H9 (cell line): ENCODE measurements at regions not wholly inside any gene's neighbourhood (a gene's known extent, or its start where the extent isn't known, plus 50 kb on each side); places are given as distances from the start of the nearest gene placed in this dataset.

ENCODE experiments used
- DNase-seq: peaks from one replicate; pipeline ENCODE4 v3.0.0-alpha.2; 2017
- H2AFZ ChIP-seq: one replicate; pipeline ENCODE4 v1.6.1; 2013; ENCODE audit warnings: mild to moderate bottlenecking, low read length, control low read depth, moderate library complexity
- H2AK5ac ChIP-seq: 2 replicates; pipeline ENCODE4 v1.6.1; 2013; ENCODE audit warnings: low read length, control low read depth, mixed read lengths; ENCODE audit not compliant: insufficient read length
- H2BK120ac ChIP-seq: one replicate; pipeline ENCODE4 v1.6.1; 2013; ENCODE audit warnings: low read depth, mild to moderate bottlenecking, low read length, control low read depth, inconsistent platforms; ENCODE audit not compliant: poor library complexity, severe bottlenecking
- H2BK12ac ChIP-seq: 2 replicates; pipeline ENCODE4 v1.6.1; 2013; ENCODE audit warnings: low read length, control low read depth, mixed read lengths, low read depth; ENCODE audit not compliant: insufficient read length
- H2BK15ac ChIP-seq: 2 replicates; pipeline ENCODE4 v1.6.1; 2013; ENCODE audit warnings: low read depth, low read length, control low read depth
- H2BK20ac ChIP-seq: one replicate; pipeline ENCODE4 v1.6.1; 2013; ENCODE audit warnings: low read depth, mild to moderate bottlenecking, low read length, control low read depth, inconsistent platforms; ENCODE audit not compliant: poor library complexity, severe bottlenecking
- H2BK5ac ChIP-seq: 2 replicates; pipeline ENCODE4 v1.6.1; 2013; ENCODE audit warnings: low read length, control low read depth, mixed read lengths; ENCODE audit not compliant: insufficient read length
- H3K14ac ChIP-seq: 2 replicates; pipeline ENCODE4 v1.6.1; 2013; ENCODE audit warnings: low read length, control low read depth; ENCODE audit not compliant: insufficient read depth
- H3K18ac ChIP-seq: 2 replicates; pipeline ENCODE4 v1.6.1; 2013; ENCODE audit warnings: low read depth, mild to moderate bottlenecking, mixed read lengths, low read length, control low read depth; ENCODE audit not compliant: insufficient read length
- H3K23ac ChIP-seq: 2 replicates; pipeline ENCODE4 v1.6.1; 2013; ENCODE audit warnings: low read length, control low read depth, mixed read lengths, low read depth; ENCODE audit not compliant: insufficient read length
- H3K23me2 ChIP-seq: 2 replicates; pipeline ENCODE4 v1.6.1; 2013; ENCODE audit warnings: low read depth, mild to moderate bottlenecking, mixed read lengths, low read length, control low read depth; ENCODE audit not compliant: insufficient read length, poor library complexity, severe bottlenecking
- H3K27ac ChIP-seq: 2 replicates; pipeline ENCODE4 v1.5.1; 2013; ENCODE audit warnings: low read length, control low read depth, mixed read lengths, low read depth; ENCODE audit not compliant: insufficient read length
- H3K27me3 ChIP-seq: 2 replicates; pipeline ENCODE4 v1.6.1; 2013; ENCODE audit warnings: low read length, control low read depth, inconsistent platforms; ENCODE audit not compliant: insufficient read depth
- H3K4ac ChIP-seq: 2 replicates; pipeline ENCODE4 v1.6.1; 2013; ENCODE audit warnings: low read depth, mild to moderate bottlenecking, control low read depth, inconsistent platforms, low read length, moderate library complexity
- H3K4me1 ChIP-seq: 2 replicates; pipeline ENCODE4 v1.6.1; 2013; ENCODE audit warnings: low read length, control low read depth, inconsistent platforms; ENCODE audit not compliant: insufficient read depth
- H3K4me2 ChIP-seq: 2 replicates; pipeline ENCODE4 v1.6.1; 2013; ENCODE audit warnings: low read length, control low read depth, mixed read lengths; ENCODE audit not compliant: insufficient read length, insufficient read depth
- H3K56ac ChIP-seq: 2 replicates; pipeline ENCODE4 v1.6.1; 2013; ENCODE audit warnings: low read depth, mild to moderate bottlenecking, mixed read lengths, low read length, control low read depth; ENCODE audit not compliant: insufficient read length
- H3K79me1 ChIP-seq: 2 replicates; pipeline ENCODE4 v1.6.1; 2013; ENCODE audit warnings: low read depth, mild to moderate bottlenecking, moderate library complexity, low read length, control low read depth, inconsistent platforms; ENCODE audit not compliant: insufficient read depth, poor library complexity, severe bottlenecking
- H3K79me2 ChIP-seq: 2 replicates; pipeline ENCODE4 v1.6.1; 2013; ENCODE audit warnings: low read length, control low read depth, inconsistent platforms; ENCODE audit not compliant: insufficient read depth
- H3K9ac ChIP-seq: 2 replicates; pipeline ENCODE4 v1.6.1; 2013; ENCODE audit warnings: low read length, control low read depth, mixed read lengths; ENCODE audit not compliant: insufficient read length; ENCODE audit errors: extremely low read depth
- H3K9me3 ChIP-seq: one replicate; pipeline ENCODE4 v1.6.1; 2013; ENCODE audit warnings: low read depth, low read length, inconsistent platforms; ENCODE audit not compliant: control insufficient read depth
- H3T11ph ChIP-seq: one replicate; pipeline ENCODE4 v1.6.1; 2013; ENCODE audit warnings: mild to moderate bottlenecking, low read length, control low read depth, inconsistent platforms
- H4K20me1 ChIP-seq: one replicate; pipeline ENCODE4 v1.6.1; 2013; ENCODE audit not compliant: control insufficient read depth, insufficient read length, insufficient read depth
- H4K5ac ChIP-seq: 2 replicates; pipeline ENCODE4 v1.6.1; 2013; ENCODE audit warnings: low read depth, mild to moderate bottlenecking, mixed read lengths, low read length, control low read depth; ENCODE audit not compliant: insufficient read length
- H4K8ac ChIP-seq: replicated peaks from 2 replicates; pipeline ENCODE4 v1.6.1; 2013; ENCODE audit warnings: low read length, control low read depth, mixed read lengths, low read depth; ENCODE audit not compliant: insufficient read length
- H4K91ac ChIP-seq: 2 replicates; pipeline ENCODE4 v1.6.1; 2013; ENCODE audit warnings: low read depth, mild to moderate bottlenecking, moderate library complexity, mixed read lengths, low read length, control low read depth; ENCODE audit not compliant: insufficient read length
- H3K27ac Mint-ChIP-seq, 3 experiments: 2 replicates in 2 of 3; 3 replicates in 1 of 3; pipeline ENCODE4 v1.8.0; 2020 to 2021; ENCODE audit warnings: mixed read lengths in 3 of 3, mild to moderate bottlenecking in 1 of 3, moderate library complexity in 1 of 3
- H3K27me3 Mint-ChIP-seq: 2 replicates; pipeline ENCODE4 v1.8.0; 2021; ENCODE audit warnings: low read depth, mild to moderate bottlenecking, moderate library complexity, mixed read lengths
- H3K36me3 Mint-ChIP-seq, 3 experiments: 2 replicates in 2 of 3; 3 replicates in 1 of 3; pipeline ENCODE4 v1.8.0; 2020 to 2021; ENCODE audit warnings: low read depth in 3 of 3, mixed read lengths in 3 of 3; ENCODE audit not compliant: insufficient read depth in 1 of 3
- H3K4me1 Mint-ChIP-seq, 2 experiments: 2 replicates each; pipeline ENCODE4 v1.8.0; 2020; ENCODE audit warnings: mixed read lengths in 2 of 2
- H3K4me3 Mint-ChIP-seq, 2 experiments: 2 replicates in 1 of 2; 3 replicates in 1 of 2; pipeline ENCODE4 v1.8.0; 2020 to 2021; ENCODE audit warnings: mild to moderate bottlenecking in 2 of 2, mixed read lengths in 2 of 2, moderate library complexity in 1 of 2
- H3K9me3 Mint-ChIP-seq, 2 experiments: 2 replicates in 1 of 2; 3 replicates in 1 of 2; pipeline ENCODE4 v1.8.0; 2020; ENCODE audit warnings: mild to moderate bottlenecking in 2 of 2, mixed read lengths in 2 of 2, moderate library complexity in 1 of 2
- WGBS: extraction: QIAGEN DNeasy Blood & Tissue Kit; methylation state at CpG from one replicate; pipeline ENCODE4 v1.1.7; 2013; ENCODE audit warnings: missing lambda C conversion rate, low lambda C conversion rate, mixed read lengths; ENCODE audit not compliant: insufficient read length; ENCODE audit errors: extremely low coverage; 5-methylcytosine and 5-hydroxymethylcytosine counted together
- TF ChIP-seq, protein P1 (sequence below): fragments of 200-600 bp; sonication (generic); conservative IDR thresholded peaks from 3 replicates; pipeline ENCODE4 v1.8.0; 2021; ENCODE audit warnings: antibody characterized with exemption, mild to moderate bottlenecking

DNA sequence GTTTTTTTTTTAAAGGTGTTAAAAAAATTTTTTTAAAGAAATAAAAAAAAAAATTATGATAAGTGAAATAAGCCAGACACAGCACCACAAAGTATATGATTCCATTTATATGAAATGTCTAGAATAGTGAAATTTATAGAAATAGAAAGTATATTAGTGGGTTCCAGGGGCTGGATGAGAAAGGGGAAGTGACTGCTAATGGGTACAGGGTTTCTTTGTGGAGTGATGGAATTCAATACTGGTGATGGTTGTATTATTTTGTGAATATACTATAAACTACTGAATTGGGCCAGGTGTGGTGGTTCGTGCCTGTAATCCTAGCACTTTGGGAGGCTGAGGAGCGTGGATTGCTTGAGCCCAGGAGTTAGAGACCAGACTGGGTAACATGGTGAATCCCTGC, 82.2 kb downstream of the KBTBD2 start:
- DNase-seq, result no peak
- Histone ChIP-seq H3K9me3 (no peaks in the 10 kb centered on the region), H3K4me2 (no peak overlapping the region), H3K23ac (no peak overlapping the region), H3K23me2 (no peaks in the 10 kb centered on the region), H3K56ac (no peak overlapping the region), H3K9ac (no peak overlapping the region), H3K18ac (no peak overlapping the region), H3K79me2 (no peaks in the 10 kb centered on the region), H4K91ac (no peak overlapping the region), H3K27ac (no peak overlapping the region), H2BK12ac (no peak overlapping the region), H3K4ac (no peak overlapping the region), H2AK5ac (no peak overlapping the region), H3K27me3 (no peaks in the 10 kb centered on the region), H3K79me1 (no peaks in the 10 kb centered on the region), H2BK20ac (no peak overlapping the region), H3K4me1 (no peaks in the 10 kb centered on the region), H3T11ph (no peak overlapping the region), H2BK120ac (no peak overlapping the region), H4K20me1 (no peaks in the 10 kb centered on the region), H2AFZ (no peak overlapping the region), H2BK5ac (no peak overlapping the region), H3K14ac (no peak overlapping the region), H2BK15ac (no peak overlapping the region), H4K8ac (no peak overlapping the region), H4K5ac (no peak overlapping the region)
- no CpG with 5 or more reads among the region's 2 CpGs for WGBS
- peaks cover 0 to 2% of the 10 kb centered on the region in 2 experiments; a peak in 3 of 5 replicates for H3K9me3 Mint-ChIP-seq
- TF ChIP-seq, protein P1, sequence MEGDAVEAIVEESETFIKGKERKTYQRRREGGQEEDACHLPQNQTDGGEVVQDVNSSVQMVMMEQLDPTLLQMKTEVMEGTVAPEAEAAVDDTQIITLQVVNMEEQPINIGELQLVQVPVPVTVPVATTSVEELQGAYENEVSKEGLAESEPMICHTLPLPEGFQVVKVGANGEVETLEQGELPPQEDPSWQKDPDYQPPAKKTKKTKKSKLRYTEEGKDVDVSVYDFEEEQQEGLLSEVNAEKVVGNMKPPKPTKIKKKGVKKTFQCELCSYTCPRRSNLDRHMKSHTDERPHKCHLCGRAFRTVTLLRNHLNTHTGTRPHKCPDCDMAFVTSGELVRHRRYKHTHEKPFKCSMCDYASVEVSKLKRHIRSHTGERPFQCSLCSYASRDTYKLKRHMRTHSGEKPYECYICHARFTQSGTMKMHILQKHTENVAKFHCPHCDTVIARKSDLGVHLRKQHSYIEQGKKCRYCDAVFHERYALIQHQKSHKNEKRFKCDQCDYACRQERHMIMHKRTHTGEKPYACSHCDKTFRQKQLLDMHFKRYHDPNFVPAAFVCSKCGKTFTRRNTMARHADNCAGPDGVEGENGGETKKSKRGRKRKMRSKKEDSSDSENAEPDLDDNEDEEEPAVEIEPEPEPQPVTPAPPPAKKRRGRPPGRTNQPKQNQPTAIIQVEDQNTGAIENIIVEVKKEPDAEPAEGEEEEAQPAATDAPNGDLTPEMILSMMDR, result no peak
- no peak overlapping the region for H3K4me3 Mint-ChIP-seq
- H3K4me1 Mint-ChIP-seq, result no peaks in the 10 kb centered on the region
- peaks cover 2% of the 10 kb centered on the region; the same call in 1 of the 2 replicates for H3K27me3 Mint-ChIP-seq
- no peaks in the 10 kb centered on the region for H3K36me3 Mint-ChIP-seq
- H3K27ac Mint-ChIP-seq, result no peak overlapping the region
